Peyer's patch (tissue), 4 donors: ENCODE measurements at regions not wholly inside any gene's neighbourhood (a gene's known extent, or its start where the extent isn't known, plus 50 kb on each side); places are given as distances from the start of the nearest gene placed in this dataset.

Experiments used
- DNase-seq, 3 donors: peaks; one replicate each; pipeline ENCODE4 v3.0.0-alpha.2; 2017 to 2019
- H3K27ac ChIP-seq, 4 donors: fragments of 200-600 bp; sonication (generic); one replicate each; pipeline ENCODE4 v1.5.1; 2016 to 2019
- H3K27me3 ChIP-seq, 2 donors: fragments of 200-600 bp; sonication (generic); one replicate each; pipeline ENCODE4 v1.5.1; 2019
- H3K36me3 ChIP-seq, 3 donors: fragments of 200-600 bp; sonication (generic); one replicate each; pipeline ENCODE4 v1.5.1; 2016 to 2019
- H3K4me1 ChIP-seq, 4 donors: fragments of 200-600 bp; sonication (generic); one replicate each; pipeline ENCODE4 v1.5.1; 2016 to 2019
- H3K4me3 ChIP-seq, 4 donors: fragments of 200-600 bp; sonication (generic); 1 replicate in 3 of 4; 2 replicates in 1 of 4; pipeline ENCODE4 v1.5.1; 2016 to 2019; ENCODE audit warnings: mild to moderate bottlenecking in 1 of 4
- H3K9me3 ChIP-seq, 4 donors: fragments of 200-600 bp; sonication (generic); one replicate each; pipeline ENCODE4 v1.5.1; 2016 to 2019; ENCODE audit warnings: mild to moderate bottlenecking in 1 of 4
- CTCF ChIP-seq, 6 experiments: fragments of 450-650 bp in 4 of 6; fragments of 200-600 bp in 2 of 6; sonication (generic) in 1 of 6; IDR thresholded peaks; one replicate each; pipeline ENCODE4 v1.5.1; 2017 to 2019; ENCODE audit warnings: antibody characterized with exemption in 6 of 6, mild to moderate bottlenecking in 3 of 6, moderate library complexity in 1 of 6
- POLR2A ChIP-seq, 2 donors: fragments of 450-650 bp; IDR thresholded peaks; one replicate each; pipeline ENCODE4 v1.5.1; 2017; ENCODE audit warnings: antibody characterized with exemption in 2 of 2, mild to moderate bottlenecking in 2 of 2, moderate library complexity in 2 of 2

DNA sequence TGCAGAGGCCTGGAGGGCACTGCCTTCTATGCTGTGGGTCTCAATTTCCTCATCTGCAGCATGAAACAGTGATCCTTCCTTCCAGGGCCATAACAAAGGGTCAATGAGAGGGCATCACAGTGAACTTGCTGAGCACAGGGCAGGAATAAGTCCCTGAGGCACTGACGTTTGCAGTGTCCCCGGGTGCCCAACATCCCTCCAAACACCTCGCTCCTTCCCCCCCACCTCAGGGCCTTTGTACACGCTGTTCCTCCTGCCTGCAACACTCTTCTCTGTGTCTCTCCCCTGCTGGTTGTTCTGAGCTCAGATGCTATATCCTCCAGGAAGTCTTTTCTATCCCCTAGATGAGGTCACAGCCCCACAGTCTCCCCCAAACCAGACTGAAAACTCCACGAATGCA is 59.7 kb upstream of the TCF20 start:
- DNase-seq, result no peak
- no peaks in the 10 kb centered on the region for H3K36me3 ChIP-seq
- no peak overlapping the region for H3K4me3 ChIP-seq
- H3K4me1 ChIP-seq, result peaks cover 0 to 7% (median 0%) of the 10 kb centered on the region in 4 donors
- no peak overlapping the region for H3K27ac ChIP-seq
- TF ChIP-seq CTCF (IDR thresholded peaks at IDR 0.05) (no peak), POLR2A (IDR thresholded peaks at IDR 0.05) (no peak)
- H3K27me3 ChIP-seq, result no peaks in the 10 kb centered on the region
- H3K9me3 ChIP-seq, result no peaks in the 10 kb centered on the region

DNA sequence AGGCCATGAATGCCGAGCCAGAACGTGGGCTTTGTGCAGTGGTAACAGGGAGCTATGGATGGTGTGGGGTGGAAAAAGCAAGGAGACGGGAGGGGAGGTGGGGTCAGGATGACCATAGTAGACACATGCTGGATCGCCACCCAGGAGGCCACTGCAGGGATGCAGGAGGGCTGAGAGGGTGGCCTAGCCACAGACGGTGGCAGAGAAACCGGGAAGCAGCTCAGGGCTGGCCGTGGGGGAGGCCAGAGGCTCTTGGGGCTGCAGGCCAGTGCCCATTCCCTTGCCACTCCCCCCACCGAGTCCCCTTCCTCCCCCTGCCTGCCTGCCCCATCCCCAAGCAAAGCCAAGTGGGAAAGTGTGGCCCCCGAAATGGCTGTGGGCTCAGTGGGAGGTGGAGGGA is 59.1 kb upstream of the TCF20 start:
- Histone ChIP-seq H3K27ac (no peak overlapping the region), H3K27me3 (no peaks in the 10 kb centered on the region), H3K4me3 (no peak overlapping the region), H3K36me3 (no peaks in the 10 kb centered on the region), H3K9me3 (no peaks in the 10 kb centered on the region), H3K4me1 (peaks cover 0 to 12% (median 0%) of the 10 kb centered on the region in 4 donors)
- no peak for DNase-seq
- TF ChIP-seq POLR2A (IDR thresholded peaks at IDR 0.05) (no peak), CTCF (IDR thresholded peaks at IDR 0.05) (no peak)

DNA sequence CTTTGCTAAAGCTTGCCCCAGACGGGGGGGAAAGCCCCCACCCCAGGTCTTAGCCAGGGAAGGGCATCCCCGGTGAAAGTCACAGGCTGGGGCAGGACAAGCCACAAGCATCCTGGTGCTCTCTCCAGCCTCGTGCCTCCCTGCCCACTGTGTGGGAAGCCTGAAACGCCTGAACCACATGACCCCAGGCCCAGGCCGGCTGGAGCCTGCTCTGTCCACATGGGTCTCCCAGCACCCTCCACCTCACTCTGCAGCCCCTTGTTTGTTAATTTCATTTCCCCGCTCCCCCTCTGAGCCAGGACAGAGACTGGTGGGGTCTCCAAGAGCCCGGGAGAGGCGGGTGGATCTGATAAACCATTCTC is 58.3 kb upstream of the TCF20 start:
- DNase-seq, result no peak
- no peaks in the 10 kb centered on the region for H3K36me3 ChIP-seq
- H3K27me3 ChIP-seq, result no peaks in the 10 kb centered on the region
- TF ChIP-seq CTCF (IDR thresholded peaks at IDR 0.05) (no peak), POLR2A (IDR thresholded peaks at IDR 0.05) (no peak)
- H3K27ac ChIP-seq, result no peak overlapping the region
- no peak overlapping the region for H3K4me3 ChIP-seq
- H3K4me1 ChIP-seq, result peaks cover 0 to 12% (median 0%) of the 10 kb centered on the region in 4 donors
- no peaks in the 10 kb centered on the region for H3K9me3 ChIP-seq

- H3K9me3 ChIP-seq, result no peaks in the 10 kb centered on the region
- H3K4me3 ChIP-seq, result no peak overlapping the region
- H3K36me3 ChIP-seq, result no peaks in the 10 kb centered on the region
- H3K4me1 ChIP-seq, result peaks cover 0 to 12% (median 0%) of the 10 kb centered on the region in 4 donors
- DNase-seq, result no peak
- H3K27ac ChIP-seq, result no peak overlapping the region
- no peak for TF ChIP-seq POLR2A (IDR thresholded peaks at IDR 0.05)
- no peak for TF ChIP-seq CTCF (IDR thresholded peaks at IDR 0.05)
- H3K27me3 ChIP-seq, result no peaks in the 10 kb centered on the region
Measured at GRCh38 chr22:42328130-42328783, 57.8 kb upstream of the TCF20 start.

DNA sequence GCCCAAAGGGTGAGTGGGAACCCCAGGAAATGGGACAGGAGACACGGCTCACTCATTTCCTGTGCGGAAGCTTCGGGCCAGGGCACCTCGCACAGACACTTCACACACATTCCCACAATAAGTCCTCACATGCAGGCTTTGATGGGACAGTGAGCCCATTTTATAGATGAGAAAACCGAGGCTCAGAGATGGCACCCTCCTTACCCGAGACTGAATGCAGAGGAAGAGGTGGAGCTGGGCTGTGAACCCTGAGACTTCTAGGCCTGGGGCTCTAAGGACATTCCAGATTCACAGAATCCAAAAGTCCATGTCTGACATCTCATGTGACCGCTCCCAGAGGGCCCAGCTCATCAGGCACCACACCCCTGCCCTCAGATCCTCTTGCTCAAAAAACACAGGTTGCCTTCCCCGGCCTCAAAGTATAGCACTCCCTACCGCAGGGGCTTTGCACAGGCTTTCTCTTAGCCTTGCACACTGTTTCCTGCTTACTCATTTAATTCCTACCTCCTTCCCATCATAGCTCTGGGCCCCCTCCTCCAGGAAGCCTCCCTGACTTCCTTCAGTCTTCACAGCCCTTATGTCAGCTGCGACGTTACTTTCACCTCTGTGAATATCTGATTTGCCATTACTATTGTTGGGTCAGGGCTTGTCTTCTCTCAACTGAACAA is 57.1 kb upstream of the TCF20 start:
- no peaks in the 10 kb centered on the region for H3K27me3 ChIP-seq
- TF ChIP-seq POLR2A (IDR thresholded peaks at IDR 0.05) (no peak), CTCF (IDR thresholded peaks at IDR 0.05) (no peak)
- peaks cover 0 to 12% (median 0%) of the 10 kb centered on the region in 4 donors for H3K4me1 ChIP-seq
- DNase-seq, result no peak
- H3K9me3 ChIP-seq, result no peaks in the 10 kb centered on the region
- no peak overlapping the region for H3K27ac ChIP-seq
- H3K36me3 ChIP-seq, result no peaks in the 10 kb centered on the region
- H3K4me3 ChIP-seq, result no peak overlapping the region
